GM10266 (cell line): ENCODE measurements at regions not wholly inside any gene's neighbourhood (a gene's known extent, or its start where the extent isn't known, plus 50 kb on each side); places are given as distances from the start of the nearest gene placed in this dataset.
"Not testable (repeated sequence)": the region's sequence is repeated elsewhere in the genome, so short reads cannot be mapped to it uniquely, and the experiment has no call there.

ENCODE experiments used
- DNase-seq: peaks from one replicate; pipeline ENCODE4 v3.0.0; 2012; ENCODE audit errors: extremely low spot score
- CTCF ChIP-seq: IDR thresholded peaks from 2 replicates; pipeline ENCODE4 v1.5.1; 2012; ENCODE audit warnings: mild to moderate bottlenecking, low read depth; ENCODE audit not compliant: control insufficient read depth, insufficient read depth; ENCODE audit errors: missing control alignments

GRCh38 chr7:97439637-97440214 is 292.2 kb upstream of the TAC1 start:
- no peak for TF ChIP-seq CTCF
- no peak for DNase-seq

GRCh38 chr7:97446361-97446760 is 285.5 kb upstream of the TAC1 start:
- DNase-seq = no peak

GRCh38 chr7:97449448-97449847 is 282.4 kb upstream of the TAC1 start:
- DNase-seq = not testable (repeated sequence)

More at GRCh38 chr7:97446361-97446760, 285.5 kb upstream of the TAC1 start:
- no peak for TF ChIP-seq CTCF

- no peak for TF ChIP-seq CTCF
- DNase-seq = no peak
Measured at GRCh38 chr7:97450516-97450915, 281.4 kb upstream of the TAC1 start.

- TF ChIP-seq CTCF = no peak
- no peak for DNase-seq
Measured at GRCh38 chr7:97454636-97455035, 277.2 kb upstream of the TAC1 start.

- no peak for TF ChIP-seq CTCF
- no peak for DNase-seq
Measured at GRCh38 chr7:97457054-97457453, 274.8 kb upstream of the TAC1 start.

GRCh38 chr7:97460433-97460832 is 271.5 kb upstream of the TAC1 start:
- TF ChIP-seq CTCF = no peak
- DNase-seq = no peak

GRCh38 chr7:97461596-97461995 is 270.3 kb upstream of the TAC1 start:
- DNase-seq = no peak
- TF ChIP-seq CTCF = no peak
